CD14-positive monocyte (primary cell): ENCODE measurements at regions not wholly inside any gene's neighbourhood (a gene's known extent, or its start where the extent isn't known, plus 50 kb on each side); places are given as distances from the start of the nearest gene placed in this dataset.

Experiments
- DNase-seq, 3 donors: peaks; one replicate each; pipeline ENCODE4 v3.0.0-alpha.2; 2011 to 2022
- H2AFZ ChIP-seq: 2 replicates; pipeline ENCODE4 v1.6.0; 2012; ENCODE audit warnings: mild to moderate bottlenecking, low read depth, low read length, inconsistent platforms; ENCODE audit not compliant: insufficient read depth, poor library complexity, severe bottlenecking
- H3K27ac ChIP-seq, 2 donors: 1 replicate in 1 of 2; 2 replicates in 1 of 2; pipeline ENCODE4 v1.5.1; 2012 to 2013; ENCODE audit warnings: low read length in 2 of 2, control low read depth in 1 of 2, inconsistent platforms in 1 of 2, low read depth in 1 of 2, mild to moderate bottlenecking in 1 of 2
- H3K27me3 ChIP-seq, 2 donors: one replicate each; pipeline versions ENCODE4 v1.6.0 to v1.6.1; 2011 to 2013; ENCODE audit warnings: low read length in 2 of 2; ENCODE audit not compliant: control insufficient read depth in 2 of 2, insufficient read depth in 2 of 2
- H3K36me3 ChIP-seq, 2 donors: replicated peaks in 1 of 2; 1 replicate in 1 of 2; 2 replicates in 1 of 2; pipeline versions ENCODE4 v1.5.1 to v1.6.1; 2012 to 2013; ENCODE audit warnings: low read length in 2 of 2, control low read depth in 1 of 2, inconsistent platforms in 1 of 2, mild to moderate bottlenecking in 1 of 2; ENCODE audit not compliant: insufficient read depth in 2 of 2, control insufficient read depth in 1 of 2
- H3K4me1 ChIP-seq, 2 donors: 1 replicate in 1 of 2; 2 replicates in 1 of 2; pipeline versions ENCODE4 v1.5.1 to v1.6.1; 2012 to 2013; ENCODE audit warnings: low read length in 2 of 2, control low read depth in 1 of 2, inconsistent platforms in 1 of 2, mild to moderate bottlenecking in 1 of 2, moderate library complexity in 1 of 2; ENCODE audit not compliant: insufficient read depth in 2 of 2, control insufficient read depth in 1 of 2
- H3K4me2 ChIP-seq: replicated peaks from 2 replicates; pipeline ENCODE3; 2012; ENCODE audit warnings: low read length, moderate library complexity, mild to moderate bottlenecking; ENCODE audit not compliant: poor library complexity, severe bottlenecking; ENCODE audit errors: extremely low read depth
- H3K4me3 ChIP-seq, 3 experiments: fragments of 200-600 bp in 1 of 3; sonication (generic) in 1 of 3; replicated peaks in 1 of 3; 1 replicate in 2 of 3; 2 replicates in 1 of 3; pipeline ENCODE4 v1.5.1; 2011 to 2013; ENCODE audit warnings: low read length in 3 of 3, mild to moderate bottlenecking in 3 of 3, control low read depth in 2 of 3, low read depth in 2 of 3, inconsistent platforms in 1 of 3, moderate library complexity in 1 of 3
- H3K79me2 ChIP-seq: 2 replicates; pipeline ENCODE4 v1.6.0; 2012; ENCODE audit warnings: mild to moderate bottlenecking, control low read depth, inconsistent platforms, low read length, moderate library complexity; ENCODE audit not compliant: insufficient read depth
- H3K9ac ChIP-seq: 2 replicates; pipeline ENCODE4 v1.6.0; 2017; ENCODE audit warnings: low read length, mild to moderate bottlenecking; ENCODE audit not compliant: insufficient read depth, poor library complexity, severe bottlenecking
- H3K9me3 ChIP-seq, 2 donors: replicated peaks in 1 of 2; 1 replicate in 1 of 2; 2 replicates in 1 of 2; pipeline versions ENCODE4 v1.5.1 to v1.6.1; 2012 to 2013; ENCODE audit warnings: low read length in 2 of 2, control low read depth in 1 of 2; ENCODE audit not compliant: control insufficient read depth in 1 of 2, insufficient read depth in 1 of 2
- H4K20me1 ChIP-seq: 2 replicates; pipeline ENCODE4 v1.6.0; 2012; ENCODE audit warnings: mild to moderate bottlenecking, low read length, control low read depth, moderate library complexity; ENCODE audit not compliant: insufficient read depth
- H3K27ac Mint-ChIP-seq, 7 donors: one replicate each; pipeline ENCODE4 v1.8.0; 2020; ENCODE audit warnings: mild to moderate bottlenecking in 7 of 7, mixed read lengths in 7 of 7, moderate library complexity in 6 of 7, inconsistent platforms in 2 of 7
- H3K27me3 Mint-ChIP-seq, 3 donors: one replicate each; pipeline ENCODE4 v1.8.0; 2021 to 2022; ENCODE audit warnings: low read depth in 3 of 3, mild to moderate bottlenecking in 3 of 3, mixed read lengths in 3 of 3, moderate library complexity in 3 of 3, inconsistent platforms in 1 of 3
- H3K36me3 Mint-ChIP-seq, 2 donors: one replicate each; pipeline ENCODE4 v1.8.0; 2020; ENCODE audit warnings: mixed read lengths in 2 of 2, inconsistent platforms in 1 of 2, mild to moderate bottlenecking in 1 of 2
- H3K4me1 Mint-ChIP-seq: one replicate; pipeline ENCODE4 v1.8.0; 2020; ENCODE audit warnings: mild to moderate bottlenecking, mixed read lengths
- H3K4me3 Mint-ChIP-seq, 2 donors: one replicate each; pipeline ENCODE4 v1.8.0; 2020; ENCODE audit warnings: mild to moderate bottlenecking in 2 of 2, mixed read lengths in 2 of 2, moderate library complexity in 1 of 2
- H3K9me3 Mint-ChIP-seq, 7 donors: one replicate each; pipeline ENCODE4 v1.8.0; 2020 to 2022; ENCODE audit warnings: mixed read lengths in 7 of 7, mild to moderate bottlenecking in 6 of 7, moderate library complexity in 6 of 7, inconsistent platforms in 2 of 7
- CTCF ChIP-seq: fragments of 200-600 bp; IDR thresholded peaks from one replicate; pipeline ENCODE4 v1.8.0; 2022; ENCODE audit warnings: antibody characterized with exemption, mild to moderate bottlenecking
- WGBS: methylation state at CpG from one replicate; pipeline ENCODE4 v1.1.5; 2013; ENCODE audit warnings: missing lambda C conversion rate; ENCODE audit not compliant: insufficient coverage; 5-methylcytosine and 5-hydroxymethylcytosine counted together
- intact Hi-C, 2 donors: fragments of 100-400 bp; cut with micrococcal nuclease; formaldehyde crosslinking; loops; one replicate each; pipeline versions ENCODE4 v1.15.0 to v1.15.1; 2023

- no peak overlapping the region for H3K4me3 Mint-ChIP-seq
- no peak overlapping the region for H3K4me3 ChIP-seq
- no peaks in the 10 kb centered on the region for H3K36me3 Mint-ChIP-seq
- no CpG with 5 or more reads among the region's 1 CpG for WGBS
- peaks cover 0 to 1% (median 0%) of the 10 kb centered on the region in 3 donors for H3K27me3 Mint-ChIP-seq
- H4K20me1 ChIP-seq: no peaks in the 10 kb centered on the region
- H3K9me3 Mint-ChIP-seq: peaks cover 0 to 3% (median 0%) of the 10 kb centered on the region in 7 donors
- intact Hi-C loops: no loop called here
- no peaks in the 10 kb centered on the region for H3K27me3 ChIP-seq
- no peak overlapping the region for H2AFZ ChIP-seq
- H3K4me1 ChIP-seq: no peaks in the 10 kb centered on the region
- no peaks in the 10 kb centered on the region for H3K4me1 Mint-ChIP-seq
- TF ChIP-seq CTCF: no peak
- H3K27ac ChIP-seq: no peak overlapping the region
- H3K4me2 ChIP-seq: no peak overlapping the region
- no peak overlapping the region for H3K27ac Mint-ChIP-seq
- DNase-seq: no peak
- H3K79me2 ChIP-seq: no peaks in the 10 kb centered on the region
- no peak overlapping the region for H3K9ac ChIP-seq
- H3K36me3 ChIP-seq: no peaks in the 10 kb centered on the region
- no peaks in the 10 kb centered on the region for H3K9me3 ChIP-seq
Measured at GRCh38 chrX:142005532-142005931, 101.8 kb downstream of the MAGEC1 start.

GRCh38 chrX:142002471-142002870 lies 98.8 kb downstream of the MAGEC1 start:
- Histone ChIP-seq H4K20me1 (no peaks in the 10 kb centered on the region), H3K79me2 (no peaks in the 10 kb centered on the region), H3K9me3 (no peaks in the 10 kb centered on the region), H2AFZ (no peak overlapping the region), H3K4me3 (no peak overlapping the region), H3K27ac (no peak overlapping the region), H3K4me1 (no peaks in the 10 kb centered on the region), H3K27me3 (no peaks in the 10 kb centered on the region), H3K9ac (no peak overlapping the region), H3K36me3 (no peaks in the 10 kb centered on the region), H3K4me2 (no peak overlapping the region)
- H3K4me1 Mint-ChIP-seq: no peaks in the 10 kb centered on the region
- H3K27me3 Mint-ChIP-seq: peaks cover 0 to 1% (median 0%) of the 10 kb centered on the region in 3 donors
- H3K4me3 Mint-ChIP-seq: no peak overlapping the region
- H3K27ac Mint-ChIP-seq: no peak overlapping the region
- intact Hi-C loops: no loop called here
- H3K36me3 Mint-ChIP-seq: no peaks in the 10 kb centered on the region
- no CpG with 5 or more reads among the region's 3 CpGs for WGBS
- TF ChIP-seq CTCF: no peak
- H3K9me3 Mint-ChIP-seq: peaks cover 0 to 3% (median 0%) of the 10 kb centered on the region in 7 donors
- no peak for DNase-seq
